Activated CD8-positive, alpha-beta memory T cell treated with anti-CD3 and anti-CD28 coated beads for 36 hours (primary cell): ENCODE measurements at regions not wholly inside any gene's neighbourhood (a gene's known extent, or its start where the extent isn't known, plus 50 kb on each side); places are given as distances from the start of the nearest gene placed in this dataset.
"Not testable (repeated sequence)": the region's sequence is repeated elsewhere in the genome, so short reads cannot be mapped to it uniquely, and the experiment has no call there.

Experiments used
- CTCF ChIA-PET: fragments of 350-600 bp; sonication (Branson Sonifier 250); formaldehyde crosslinking; loops from one replicate; lab custom pipeline; 2021; ENCODE audit warnings: antibody characterized with exemption; lab: Charles Lee
- POLR2A ChIA-PET: fragments of 350-600 bp; sonication (Branson Sonifier 250); formaldehyde crosslinking; loops from one replicate; lab custom pipeline; 2021; ENCODE audit warnings: antibody characterized with exemption; lab: Charles Lee

- ChIA-PET POLR2A (no interaction called here), CTCF (no interaction called here)
Measured at GRCh38 chr7:109646124-109646523, 1076.5 kb downstream of the DNAJB9 start.

DNA sequence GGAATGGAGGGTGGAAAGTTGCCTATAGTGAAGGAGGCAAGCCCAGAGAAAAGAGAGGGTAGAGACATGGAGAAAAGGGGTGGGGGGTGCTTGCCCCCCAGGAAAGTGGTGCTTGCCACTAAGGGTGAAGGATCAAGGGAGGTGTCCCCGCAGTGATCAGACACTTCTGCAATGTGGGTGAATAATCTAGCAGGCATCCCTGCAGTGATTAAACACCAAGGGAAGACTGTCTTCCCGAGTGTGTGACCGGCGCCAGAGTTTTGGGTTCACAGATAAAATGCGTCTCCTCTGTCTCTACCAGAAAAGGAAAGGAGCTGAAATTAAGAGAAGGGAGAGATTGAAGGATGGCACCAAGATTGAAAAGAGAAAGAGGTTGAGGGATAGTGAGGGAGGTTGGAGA is 1076.9 kb downstream of the DNAJB9 start:
- POLR2A ChIA-PET, CTCF ChIA-PET: not testable (repeated sequence)

GRCh38 chr7:109647263-109647662 is 1077.6 kb downstream of the DNAJB9 start:
- CTCF ChIA-PET, POLR2A ChIA-PET: not testable (repeated sequence)

- ChIA-PET CTCF (no interaction called here), POLR2A (no interaction called here)
Measured at GRCh38 chr7:109659261-109659660, 1089.6 kb downstream of the DNAJB9 start.

DNA sequence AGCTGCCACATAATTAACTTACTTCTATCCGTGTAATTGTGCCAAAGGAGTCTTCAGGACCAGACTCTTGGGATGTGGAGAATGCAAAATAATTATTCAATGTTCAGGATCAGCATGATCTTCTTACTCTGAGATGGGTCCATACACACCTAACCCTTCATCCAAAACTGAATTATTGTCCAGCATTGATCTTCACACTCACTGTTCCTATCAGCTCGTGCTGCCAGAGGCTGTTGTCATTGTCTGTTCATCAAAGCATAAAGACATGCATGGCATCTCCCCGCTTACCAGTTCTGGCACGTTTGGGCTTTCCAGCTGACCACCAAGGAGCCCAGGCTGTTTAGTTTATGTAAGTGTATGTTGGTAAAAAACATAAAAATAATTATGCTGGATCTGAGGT is 1090.7 kb downstream of the DNAJB9 start:
- CTCF ChIA-PET = no interaction called here
- POLR2A ChIA-PET = no interaction called here

DNA sequence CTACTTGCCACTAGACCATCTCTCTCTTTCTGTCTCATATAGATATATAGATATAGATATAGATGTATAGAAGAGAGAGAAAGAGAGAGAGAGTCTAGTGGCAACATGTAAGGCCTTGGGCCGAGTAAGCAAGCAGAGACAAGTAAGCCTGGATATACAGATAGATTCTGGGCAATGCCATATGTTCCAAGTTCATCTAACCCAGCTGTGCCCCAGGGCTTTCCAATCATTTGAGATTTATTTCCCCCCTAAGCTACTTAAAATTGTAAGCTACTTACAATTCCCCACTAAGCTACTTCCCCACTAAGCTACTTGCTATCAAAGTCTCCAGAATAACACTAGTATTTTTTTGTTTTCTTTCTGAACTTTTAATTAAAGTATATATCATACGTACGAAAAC is 1094.1 kb downstream of the DNAJB9 start:
- CTCF ChIA-PET = interaction anchor here (1.1 kb wide), 1 partner anchor 22 kb away, joined by 3 read pairs; no protein-coding TSS in a partner anchor
- POLR2A ChIA-PET = no interaction called here

- POLR2A ChIA-PET, CTCF ChIA-PET: not testable (repeated sequence)
Measured at GRCh38 chr7:109687269-109687668, 1117.6 kb downstream of the DNAJB9 start.

- POLR2A ChIA-PET, CTCF ChIA-PET: not testable (repeated sequence)
Measured at GRCh38 chr7:109692613-109693012, 1122.9 kb downstream of the DNAJB9 start.

- ChIA-PET CTCF (no interaction called here), POLR2A (interaction anchor here (0.6 kb wide), 1 partner anchor 15 kb away, joined by 3 read pairs; no protein-coding TSS in a partner anchor)
Measured at GRCh38 chr7:109694149-109695071, 1124.7 kb downstream of the DNAJB9 start.

DNA sequence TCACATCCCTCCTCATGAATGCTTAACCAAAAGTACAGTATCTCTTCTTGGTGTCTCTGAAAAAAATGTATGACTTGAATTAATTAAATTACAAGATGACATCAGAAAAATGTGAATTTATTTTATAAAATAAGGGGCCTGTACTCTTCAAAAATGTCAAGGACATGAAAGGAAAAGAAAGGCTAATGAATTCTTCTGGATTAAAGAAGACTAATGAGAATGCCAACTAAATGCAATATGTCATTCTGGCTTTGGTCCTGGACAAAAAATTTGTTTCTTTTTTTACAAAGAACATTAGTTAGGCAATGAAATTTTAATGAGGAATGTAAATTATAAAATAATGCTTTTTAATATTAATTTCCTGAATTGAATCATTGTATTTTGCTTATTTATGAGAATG is 1125.7 kb downstream of the DNAJB9 start:
- ChIA-PET POLR2A (no interaction called here), CTCF (no interaction called here)

GRCh38 chr7:109696723-109697122 is 1127.0 kb downstream of the DNAJB9 start:
- POLR2A ChIA-PET = no interaction called here

DNA sequence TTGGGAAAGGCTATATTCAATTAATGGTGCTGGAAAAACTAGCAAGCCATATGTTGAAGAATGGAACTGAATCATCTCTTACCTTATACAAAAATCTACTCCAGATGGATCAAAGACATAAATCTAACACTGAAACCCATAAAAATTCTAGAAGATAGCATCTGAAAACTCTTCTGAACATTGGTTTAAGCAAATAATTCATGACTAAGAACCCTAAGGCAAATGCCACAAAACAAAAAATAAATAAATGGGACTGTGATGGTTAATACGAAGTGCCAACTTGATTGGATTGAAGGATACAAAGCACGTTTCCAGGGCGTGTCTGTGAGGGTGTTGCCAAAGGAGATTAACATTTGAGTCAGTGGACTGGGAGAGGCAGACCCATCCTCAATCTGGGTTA is 1130.0 kb downstream of the DNAJB9 start:
- POLR2A ChIA-PET = no interaction called here
- CTCF ChIA-PET = no interaction called here

More at GRCh38 chr7:109696723-109697122, 1127.0 kb downstream of the DNAJB9 start:
- CTCF ChIA-PET = no interaction called here

- ChIA-PET POLR2A (no interaction called here), CTCF (no interaction called here)
Measured at GRCh38 chr7:109713366-109713765, 1143.7 kb downstream of the DNAJB9 start.

DNA sequence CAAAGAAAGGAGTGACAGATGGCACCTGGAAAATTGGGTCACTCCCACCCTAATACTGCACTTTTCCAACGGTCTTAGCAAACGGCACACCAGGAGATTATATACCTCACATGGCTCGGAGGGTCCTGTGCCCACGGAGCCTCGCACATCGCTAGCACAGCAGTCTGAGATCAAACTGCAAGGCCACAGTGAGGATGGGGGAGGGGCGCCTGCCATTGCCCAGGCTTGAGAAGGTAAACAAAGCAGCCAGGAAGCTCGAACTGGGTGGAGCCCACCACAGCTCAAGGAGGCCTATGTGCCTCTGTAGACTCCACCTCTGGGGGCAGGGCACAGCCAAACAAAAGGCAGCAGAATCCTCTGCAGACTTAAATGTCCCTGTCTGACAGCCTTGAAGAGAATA is 1149.7 kb downstream of the DNAJB9 start:
- CTCF ChIA-PET, POLR2A ChIA-PET: not testable (repeated sequence)

DNA sequence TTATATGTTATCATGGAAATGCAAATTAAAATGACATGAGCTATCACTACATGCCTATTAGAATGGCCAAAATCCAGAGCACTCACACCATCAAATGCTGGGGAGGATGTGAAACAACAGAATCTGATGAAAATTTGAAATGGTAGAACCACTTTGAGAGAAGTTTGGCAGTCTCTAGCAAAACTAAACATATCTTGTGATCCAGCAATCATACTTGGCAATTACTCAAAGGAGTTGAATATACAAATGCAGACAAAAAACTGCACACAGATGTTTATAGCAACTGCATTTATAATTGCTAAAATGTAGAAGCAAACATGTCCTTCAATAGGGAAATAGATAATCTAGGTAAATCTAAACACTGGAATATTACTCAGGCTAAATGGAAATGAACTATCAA is 1164.9 kb downstream of the DNAJB9 start:
- ChIA-PET POLR2A (no interaction called here), CTCF (no interaction called here)

DNA sequence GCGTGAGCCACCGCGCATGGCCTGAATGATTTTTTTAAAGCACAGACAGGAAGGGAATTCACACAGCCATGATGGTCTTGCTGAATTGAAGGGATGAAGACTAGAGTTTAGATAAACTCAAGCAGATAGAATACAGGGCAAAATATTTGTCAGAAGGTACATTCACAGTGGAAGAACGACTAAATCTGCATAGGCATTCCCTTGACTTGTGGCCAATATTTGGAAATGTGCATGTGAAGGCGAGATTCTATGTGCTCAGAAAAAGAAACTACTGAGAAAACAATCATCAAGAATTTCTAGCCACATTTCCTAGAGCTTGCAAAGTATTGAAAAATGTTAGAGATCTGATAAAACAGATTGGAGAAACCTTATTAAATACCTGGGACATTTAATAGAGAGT is 1166.2 kb downstream of the DNAJB9 start:
- POLR2A ChIA-PET = no interaction called here
- CTCF ChIA-PET = no interaction called here

DNA sequence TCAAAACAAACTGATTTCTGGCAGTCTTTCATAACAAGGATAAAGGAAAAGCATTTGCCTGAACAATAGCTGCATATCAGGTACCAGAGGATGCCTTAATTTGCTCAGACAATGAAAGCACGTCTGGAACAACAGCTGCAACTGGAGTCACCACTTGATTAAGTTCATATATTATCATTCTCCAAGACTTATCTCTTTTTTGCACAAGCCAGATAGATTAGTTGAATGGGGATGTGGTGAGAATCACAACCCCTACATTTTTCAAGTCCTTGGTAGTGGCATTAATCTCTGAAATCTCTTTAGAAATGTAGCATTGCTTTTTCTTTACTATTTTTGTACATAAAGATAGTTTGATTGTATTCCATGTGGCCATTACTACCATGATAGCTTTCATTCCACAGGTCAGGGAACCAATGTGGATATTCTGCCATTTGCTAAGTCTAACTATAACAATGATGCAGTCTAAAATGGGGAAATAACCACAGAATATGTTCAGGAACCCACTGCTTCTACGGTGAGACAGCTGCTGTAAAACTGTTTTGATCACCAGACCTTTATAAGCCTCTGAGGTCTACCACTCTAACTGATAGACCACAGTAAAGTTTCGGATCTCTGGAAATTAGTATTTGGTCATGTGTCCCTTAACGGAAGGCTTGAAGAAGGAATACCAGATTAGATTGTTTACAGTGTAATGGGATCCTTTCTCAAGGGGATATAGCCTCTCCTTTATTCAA is 1176.2 kb downstream of the DNAJB9 start:
- POLR2A ChIA-PET = no interaction called here
- CTCF ChIA-PET = no interaction called here

- CTCF ChIA-PET = no interaction called here
- POLR2A ChIA-PET = no interaction called here
Measured at GRCh38 chr7:109751241-109751640, 1181.6 kb downstream of the DNAJB9 start.

DNA sequence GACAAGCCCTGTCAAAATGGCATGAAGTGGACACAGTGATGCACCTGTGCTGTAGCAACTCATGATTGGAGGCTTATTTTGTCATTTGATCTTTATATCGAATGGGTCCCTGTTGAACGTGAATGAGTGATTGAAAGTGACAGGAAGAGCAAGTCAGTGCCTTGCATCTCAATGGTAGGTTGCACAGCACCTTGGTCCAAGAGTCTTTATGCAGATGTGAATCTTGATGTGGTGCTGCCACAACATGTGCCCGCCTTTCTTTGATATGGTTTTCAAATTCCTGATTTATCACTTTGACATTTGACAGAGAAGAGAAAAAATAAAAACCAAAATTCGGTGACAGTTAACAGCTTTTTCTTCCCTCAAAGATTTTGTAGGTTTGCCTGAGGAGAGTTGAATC is 1182.4 kb downstream of the DNAJB9 start:
- ChIA-PET POLR2A (no interaction called here), CTCF (no interaction called here)

- POLR2A ChIA-PET = no interaction called here
- CTCF ChIA-PET = no interaction called here
Measured at GRCh38 chr7:109757713-109758112, 1188.0 kb downstream of the DNAJB9 start.

DNA sequence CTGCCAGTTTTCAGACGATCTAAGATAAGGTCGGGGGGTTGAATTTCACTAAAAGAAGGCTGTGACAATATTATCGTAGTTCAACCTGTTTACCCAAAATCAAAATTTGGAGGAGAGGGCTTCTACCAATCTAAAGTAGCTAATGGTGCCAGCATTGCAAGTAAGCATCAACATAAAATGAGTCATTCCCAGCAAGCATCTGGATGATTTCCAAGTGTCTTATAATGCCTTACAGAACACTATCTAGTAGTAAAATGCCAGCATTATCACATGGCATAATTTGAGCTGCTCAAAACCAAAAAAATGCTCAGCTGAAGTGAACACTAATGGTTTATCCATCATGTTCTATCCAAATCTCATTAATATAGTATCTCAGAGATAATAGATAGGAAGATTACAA is 1193.9 kb downstream of the DNAJB9 start:
- CTCF ChIA-PET = no interaction called here
- POLR2A ChIA-PET = no interaction called here
